ENCODE measurements at regions not wholly inside any gene's neighbourhood (a gene's known extent, or its start where the extent isn't known, plus 50 kb on each side); places are given as distances from the start of the nearest gene placed in this dataset.

DNA sequence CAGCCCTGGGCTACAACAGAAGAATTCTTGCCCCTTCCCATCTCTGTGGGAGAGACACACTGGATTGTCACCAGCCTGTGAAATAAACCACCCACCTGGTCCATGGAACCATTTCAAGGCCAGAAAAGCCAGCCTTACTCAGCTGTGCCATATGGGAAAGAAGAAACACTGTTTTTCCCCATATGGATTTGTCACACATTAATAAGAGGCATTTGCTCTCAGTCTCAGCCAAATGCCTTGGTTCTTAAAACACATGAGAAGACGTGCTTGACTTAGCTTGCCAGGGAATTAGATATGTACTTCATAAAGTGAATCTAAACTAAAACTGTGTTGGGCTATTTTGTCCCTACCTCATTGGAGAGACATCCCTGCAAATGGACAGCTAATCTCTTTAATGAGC is 308.6 kb upstream of the TNP1 start:
- TF ChIP-seq, protein P1, sequence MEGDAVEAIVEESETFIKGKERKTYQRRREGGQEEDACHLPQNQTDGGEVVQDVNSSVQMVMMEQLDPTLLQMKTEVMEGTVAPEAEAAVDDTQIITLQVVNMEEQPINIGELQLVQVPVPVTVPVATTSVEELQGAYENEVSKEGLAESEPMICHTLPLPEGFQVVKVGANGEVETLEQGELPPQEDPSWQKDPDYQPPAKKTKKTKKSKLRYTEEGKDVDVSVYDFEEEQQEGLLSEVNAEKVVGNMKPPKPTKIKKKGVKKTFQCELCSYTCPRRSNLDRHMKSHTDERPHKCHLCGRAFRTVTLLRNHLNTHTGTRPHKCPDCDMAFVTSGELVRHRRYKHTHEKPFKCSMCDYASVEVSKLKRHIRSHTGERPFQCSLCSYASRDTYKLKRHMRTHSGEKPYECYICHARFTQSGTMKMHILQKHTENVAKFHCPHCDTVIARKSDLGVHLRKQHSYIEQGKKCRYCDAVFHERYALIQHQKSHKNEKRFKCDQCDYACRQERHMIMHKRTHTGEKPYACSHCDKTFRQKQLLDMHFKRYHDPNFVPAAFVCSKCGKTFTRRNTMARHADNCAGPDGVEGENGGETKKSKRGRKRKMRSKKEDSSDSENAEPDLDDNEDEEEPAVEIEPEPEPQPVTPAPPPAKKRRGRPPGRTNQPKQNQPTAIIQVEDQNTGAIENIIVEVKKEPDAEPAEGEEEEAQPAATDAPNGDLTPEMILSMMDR (conservative IDR thresholded peaks at IDR 0.05; ENCODE audit: low read depth, low read length): no peak

DNA sequence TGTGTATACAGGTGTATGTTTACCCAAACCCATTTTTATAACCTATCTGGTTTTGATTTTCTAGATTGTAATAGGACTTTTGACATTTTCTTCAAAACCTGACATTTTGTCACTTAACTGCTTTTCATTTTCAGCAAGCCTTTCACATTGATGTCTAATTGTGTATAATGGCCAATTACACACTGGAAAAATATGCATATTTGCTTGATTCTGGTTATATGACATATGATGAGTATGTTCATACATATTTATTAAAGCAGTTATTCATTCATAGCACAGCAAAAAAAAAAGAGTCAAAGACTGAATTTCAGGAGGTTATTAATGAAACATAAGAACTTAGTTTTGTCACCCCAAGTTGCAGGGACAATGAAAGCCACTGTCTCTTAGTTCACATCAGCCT is 307.7 kb upstream of the TNP1 start:
- TF ChIP-seq, protein P1 (conservative IDR thresholded peaks at IDR 0.05; ENCODE audit: low read depth, low read length): no peak
- no peak for DNase-seq (ENCODE audit: low read depth)
- no peak overlapping the region for H3K4me3 ChIP-seq (ENCODE audit: low read depth, low read length)

More for the DNA sequence above, 308.6 kb upstream of the TNP1 start:
- DNase-seq (ENCODE audit: low read depth): no peak
- H3K4me3 ChIP-seq (ENCODE audit: low read depth, low read length): no peak overlapping the region

DNA sequence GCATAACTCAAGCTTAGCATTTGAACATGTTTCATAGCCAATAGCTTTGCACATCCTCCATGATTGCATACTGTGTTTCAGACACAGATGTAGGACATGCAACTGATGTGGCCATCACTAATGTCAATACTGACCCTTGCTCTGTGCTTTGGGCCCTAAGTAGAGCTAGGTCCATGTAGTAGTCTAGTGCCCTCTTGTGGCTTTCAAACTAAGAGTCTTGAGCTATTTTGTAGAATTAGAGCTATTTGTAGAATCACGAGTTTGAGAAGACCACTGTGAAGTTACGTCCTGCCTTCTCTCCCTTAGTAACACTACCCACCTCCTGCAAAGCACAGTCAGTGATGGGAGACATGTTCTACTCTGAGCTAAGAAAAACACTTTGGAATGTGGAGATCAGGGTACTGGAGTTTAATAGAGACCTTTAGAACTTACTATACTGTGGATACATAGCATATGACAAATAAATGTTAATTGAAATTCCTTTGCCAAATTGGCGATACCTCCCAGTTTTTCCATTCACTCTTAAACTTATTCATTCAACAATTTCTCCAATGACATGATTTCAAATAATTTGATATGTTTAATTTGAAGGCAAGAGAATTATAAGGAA is 306.5 kb upstream of the TNP1 start:
- TF ChIP-seq, protein P1 (conservative IDR thresholded peaks at IDR 0.05; ENCODE audit: low read depth, low read length): peak; percentile 88
- DNase-seq (ENCODE audit: low read depth): peak; percentile 37
- H3K4me3 ChIP-seq (ENCODE audit: low read depth, low read length): no peak overlapping the region

DNA sequence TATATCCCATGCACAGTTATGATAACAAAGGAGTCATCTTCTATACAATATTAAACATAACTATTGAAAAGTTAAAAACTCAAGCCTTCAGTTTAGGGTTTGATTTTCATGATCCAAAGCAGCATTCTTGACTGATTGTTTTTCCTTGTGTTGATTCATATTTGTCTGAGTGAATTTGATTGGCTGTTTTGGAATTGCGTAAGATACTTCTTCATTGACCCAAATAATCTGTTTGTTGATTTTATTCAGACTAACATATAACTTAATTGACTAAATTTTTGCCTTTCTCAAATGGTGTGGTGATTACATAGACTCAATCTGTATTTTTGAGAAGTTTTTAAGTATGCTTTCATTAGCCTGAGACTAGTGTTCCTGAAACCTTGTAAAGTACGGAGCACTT is 305.7 kb upstream of the TNP1 start:
- no peak for DNase-seq (ENCODE audit: low read depth)
- no peak overlapping the region for H3K4me3 ChIP-seq (ENCODE audit: low read depth, low read length)
- TF ChIP-seq, protein P1 (conservative IDR thresholded peaks at IDR 0.05; ENCODE audit: low read depth, low read length): no peak

DNA sequence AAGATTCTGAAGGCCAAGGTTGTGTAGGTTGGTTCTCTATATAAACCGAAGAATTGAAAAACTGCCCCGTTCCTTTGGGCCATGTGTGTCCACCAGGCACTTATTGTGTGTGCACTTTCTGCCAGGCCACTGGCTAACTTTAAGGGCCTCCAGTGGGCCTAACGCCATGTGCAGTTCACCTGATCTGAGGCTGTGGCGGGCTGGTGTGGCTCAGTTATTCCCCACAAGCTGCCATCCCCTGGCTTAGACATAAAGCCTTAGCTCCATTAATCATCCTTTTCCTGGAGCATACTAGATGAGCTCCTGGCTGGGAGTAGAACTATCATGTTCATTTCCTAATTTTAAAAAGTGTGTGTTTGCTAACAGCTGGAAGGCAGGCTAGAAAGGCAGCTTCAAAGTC is 304.1 kb upstream of the TNP1 start:
- no peak overlapping the region for H3K4me3 ChIP-seq (ENCODE audit: low read depth, low read length)
- DNase-seq (ENCODE audit: low read depth): no peak
- TF ChIP-seq, protein P1 (conservative IDR thresholded peaks at IDR 0.05; ENCODE audit: low read depth, low read length): no peak

DNA sequence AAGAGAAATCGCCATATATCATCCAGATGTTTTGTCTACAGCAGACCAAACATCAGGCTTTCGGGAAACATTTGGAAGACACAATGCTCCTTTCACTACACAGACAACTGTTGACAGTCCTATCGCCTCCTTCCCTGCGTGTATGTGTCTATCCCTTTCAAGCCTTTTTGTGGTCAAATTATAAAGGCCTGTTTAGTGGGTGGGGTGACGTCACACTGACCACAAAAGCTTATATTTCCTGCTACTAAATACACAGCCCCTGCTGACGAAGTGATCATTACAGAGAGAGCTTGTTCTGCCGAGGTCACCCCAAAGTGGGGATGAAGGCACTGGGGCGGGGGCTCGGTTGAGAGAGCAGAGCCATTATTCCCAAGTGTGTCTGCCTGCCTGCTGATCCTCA is 302.7 kb upstream of the TNP1 start:
- DNase-seq (ENCODE audit: low read depth): no peak
- TF ChIP-seq, protein P1 (conservative IDR thresholded peaks at IDR 0.05; ENCODE audit: low read depth, low read length): no peak
- no peak overlapping the region for H3K4me3 ChIP-seq (ENCODE audit: low read depth, low read length)

Measured in epithelial cell of proximal tubule (primary cell).